BLaER1 treated with 17β-estradiol and CSF1 and Interleukin-3, amounts not matched to agents 10 nM and 100 nM (cell line): ENCODE measurements at regions not wholly inside any gene's neighbourhood (a gene's known extent, or its start where the extent isn't known, plus 50 kb on each side); places are given as distances from the start of the nearest gene placed in this dataset.

Experiments used
- H3K27ac ChIP-seq, 11 experiments: shearing (Covaris generic); formaldehyde crosslinking; 2 replicates each; pipeline ENCODE4 v1.8.1; 2022
- H3K27me3 ChIP-seq, 11 experiments: shearing (Covaris generic); formaldehyde crosslinking; 2 replicates each; pipeline ENCODE4 v1.8.1; 2022
- H3K36me3 ChIP-seq, 11 experiments: shearing (Covaris generic); formaldehyde crosslinking; 2 replicates each; pipeline ENCODE4 v1.8.1; 2022
- H3K4me1 ChIP-seq, 10 experiments: shearing (Covaris generic); formaldehyde crosslinking; 2 replicates each; pipeline ENCODE4 v1.8.1; 2022
- H3K4me2 ChIP-seq, 11 experiments: shearing (Covaris generic); formaldehyde crosslinking; 2 replicates each; pipeline ENCODE4 v1.8.1; 2022
- H3K4me3 ChIP-seq, 10 experiments: shearing (Covaris generic); formaldehyde crosslinking; 2 replicates each; pipeline ENCODE4 v1.8.1; 2022
- H3K9ac ChIP-seq, 11 experiments: shearing (Covaris generic); formaldehyde crosslinking; 2 replicates each; pipeline ENCODE4 v1.8.1; 2022
- H3K9me3 ChIP-seq, 11 experiments: shearing (Covaris generic); formaldehyde crosslinking; replicated peaks in 1 of 11; 2 replicates each; pipeline ENCODE4 v1.8.1; 2022
- H4K20me1 ChIP-seq, 11 experiments: shearing (Covaris generic); formaldehyde crosslinking; 2 replicates each; pipeline ENCODE4 v1.8.1; 2022
- Cebpa-rat ChIP-seq, 11 experiments: shearing (Covaris generic); IDR thresholded peaks; 2 replicates each; pipeline ENCODE4 v1.8.1; 2022

- Histone ChIP-seq H3K27ac (no peak overlapping the region), H4K20me1 (no peaks in the 10 kb centered on the region), H3K36me3 (no peaks in the 10 kb centered on the region), H3K4me1 (no peaks in the 10 kb centered on the region), H3K4me2 (no peak overlapping the region), H3K27me3 (no peaks in the 10 kb centered on the region), H3K9ac (no peak overlapping the region), H3K9me3 (no peaks in the 10 kb centered on the region), H3K4me3 (no peak overlapping the region)
- TF ChIP-seq Cebpa-rat (IDR thresholded peaks at IDR 0.05), result no peak
These were observed 299.2 kb upstream of the DACH1 start for GRCh38 chr13:72166102-72166650.

- no peaks in the 10 kb centered on the region for H4K20me1 ChIP-seq
- no peak for TF ChIP-seq Cebpa-rat (IDR thresholded peaks at IDR 0.05)
These were observed 298.3 kb upstream of the DACH1 start for GRCh38 chr13:72165276-72165675.

DNA sequence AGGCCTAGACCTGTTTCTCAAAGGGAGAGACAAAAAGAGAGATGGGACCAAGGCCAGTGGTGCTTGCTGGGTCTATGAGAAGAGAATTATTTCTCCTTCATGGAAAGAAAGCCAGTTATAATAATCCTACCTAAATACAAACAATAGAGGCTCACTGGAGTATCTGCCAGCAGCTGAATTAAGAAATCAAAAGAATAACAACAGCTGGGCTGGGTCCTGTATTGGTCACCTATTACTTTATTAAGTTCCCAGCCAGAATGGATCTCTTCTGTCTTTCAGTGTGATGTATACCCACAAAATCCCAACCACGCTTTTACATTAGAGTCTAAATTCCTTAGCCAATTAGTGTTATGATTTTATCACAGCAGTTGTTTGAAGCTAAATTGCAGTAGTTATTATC, 297.8 kb upstream of the DACH1 start:
- Histone ChIP-seq H3K27ac (no peak overlapping the region), H3K9me3 (no peaks in the 10 kb centered on the region), H4K20me1 (no peaks in the 10 kb centered on the region), H3K4me2 (no peak overlapping the region), H3K36me3 (no peaks in the 10 kb centered on the region), H3K9ac (no peak overlapping the region), H3K4me3 (no peak overlapping the region), H3K4me1 (no peaks in the 10 kb centered on the region), H3K27me3 (no peaks in the 10 kb centered on the region)
- TF ChIP-seq Cebpa-rat (IDR thresholded peaks at IDR 0.05), result no peak

More at GRCh38 chr13:72165276-72165675, 298.3 kb upstream of the DACH1 start:
- Histone ChIP-seq H3K27me3 (no peaks in the 10 kb centered on the region), H3K4me3 (no peak overlapping the region), H3K36me3 (no peaks in the 10 kb centered on the region), H3K4me1 (no peaks in the 10 kb centered on the region), H3K9ac (no peak overlapping the region), H3K27ac (no peak overlapping the region), H3K4me2 (no peak overlapping the region), H3K9me3 (no peaks in the 10 kb centered on the region)

GRCh38 chr13:72163678-72164077, 296.7 kb upstream of the DACH1 start:
- Histone ChIP-seq H3K4me3 (no peak overlapping the region), H3K36me3 (no peaks in the 10 kb centered on the region), H3K9ac (no peak overlapping the region), H3K27me3 (no peaks in the 10 kb centered on the region), H4K20me1 (no peaks in the 10 kb centered on the region), H3K4me1 (no peaks in the 10 kb centered on the region), H3K4me2 (no peak overlapping the region), H3K9me3 (no peaks in the 10 kb centered on the region), H3K27ac (no peak overlapping the region)
- no peak for TF ChIP-seq Cebpa-rat (IDR thresholded peaks at IDR 0.05)

GRCh38 chr13:72160977-72161376, 294.0 kb upstream of the DACH1 start:
- Histone ChIP-seq H3K27me3 (no peaks in the 10 kb centered on the region), H3K4me3 (no peak overlapping the region), H3K4me2 (no peak overlapping the region), H3K4me1 (no peaks in the 10 kb centered on the region), H3K27ac (no peak overlapping the region), H3K9me3 (no peaks in the 10 kb centered on the region), H4K20me1 (no peaks in the 10 kb centered on the region), H3K9ac (no peak overlapping the region), H3K36me3 (no peaks in the 10 kb centered on the region)
- TF ChIP-seq Cebpa-rat (IDR thresholded peaks at IDR 0.05), result no peak

GRCh38 chr13:72156760-72157159, 289.8 kb upstream of the DACH1 start:
- no peaks in the 10 kb centered on the region for H3K27me3 ChIP-seq

GRCh38 chr13:72153272-72153671, 286.3 kb upstream of the DACH1 start:
- Histone ChIP-seq H3K4me3 (no peak overlapping the region), H3K4me1 (no peaks in the 10 kb centered on the region), H3K9ac (no peak overlapping the region), H3K27ac (no peak overlapping the region), H3K9me3 (no peaks in the 10 kb centered on the region), H4K20me1 (no peaks in the 10 kb centered on the region), H3K27me3 (no peaks in the 10 kb centered on the region), H3K4me2 (no peak overlapping the region), H3K36me3 (no peaks in the 10 kb centered on the region)
- TF ChIP-seq Cebpa-rat (IDR thresholded peaks at IDR 0.05), result no peak

More at GRCh38 chr13:72156760-72157159, 289.8 kb upstream of the DACH1 start:
- Histone ChIP-seq H3K4me1 (no peaks in the 10 kb centered on the region), H3K9ac (no peak overlapping the region), H4K20me1 (no peaks in the 10 kb centered on the region), H3K36me3 (no peaks in the 10 kb centered on the region), H3K4me3 (no peak overlapping the region), H3K4me2 (no peak overlapping the region), H3K9me3 (no peaks in the 10 kb centered on the region), H3K27ac (no peak overlapping the region)
- no peak for TF ChIP-seq Cebpa-rat (IDR thresholded peaks at IDR 0.05)

- H3K36me3 ChIP-seq, result no peaks in the 10 kb centered on the region
- no peaks in the 10 kb centered on the region for H3K9me3 ChIP-seq
- no peaks in the 10 kb centered on the region for H3K4me1 ChIP-seq
- no peak overlapping the region for H3K27ac ChIP-seq
- no peaks in the 10 kb centered on the region for H4K20me1 ChIP-seq
- H3K4me3 ChIP-seq, result no peak overlapping the region
- H3K9ac ChIP-seq, result no peak overlapping the region
- no peak overlapping the region for H3K4me2 ChIP-seq
- H3K27me3 ChIP-seq, result no peaks in the 10 kb centered on the region
- no peak for TF ChIP-seq Cebpa-rat (IDR thresholded peaks at IDR 0.05)
These were observed 284.2 kb upstream of the DACH1 start for GRCh38 chr13:72151241-72151640.

DNA sequence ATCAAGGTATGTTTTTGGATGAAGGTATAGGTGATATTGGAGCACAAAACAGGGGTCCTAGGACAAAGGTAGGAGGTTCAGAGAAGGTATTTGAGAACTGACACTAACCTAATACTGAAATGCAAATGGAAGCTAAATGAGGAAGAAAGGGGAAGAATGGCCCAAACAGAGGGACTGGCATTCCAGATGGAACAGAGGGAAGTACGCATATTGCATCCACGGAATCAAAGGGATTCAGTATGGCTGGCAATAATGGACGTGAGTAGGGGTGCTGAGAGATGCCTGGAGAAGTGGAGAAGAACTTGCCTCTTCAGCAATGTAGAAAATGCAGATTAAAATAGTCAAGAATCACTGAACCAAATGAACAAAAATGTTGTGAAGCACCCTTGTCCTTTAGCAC, 283.5 kb upstream of the DACH1 start:
- Histone ChIP-seq H3K4me3 (no peak overlapping the region), H3K4me2 (no peak overlapping the region), H3K27ac (no peak overlapping the region), H3K9me3 (no peaks in the 10 kb centered on the region), H3K36me3 (no peaks in the 10 kb centered on the region), H3K4me1 (no peaks in the 10 kb centered on the region), H4K20me1 (no peaks in the 10 kb centered on the region), H3K9ac (no peak overlapping the region), H3K27me3 (no peaks in the 10 kb centered on the region)
- no peak for TF ChIP-seq Cebpa-rat (IDR thresholded peaks at IDR 0.05)

- no peaks in the 10 kb centered on the region for H4K20me1 ChIP-seq
- H3K4me2 ChIP-seq, result no peak overlapping the region
- no peak overlapping the region for H3K9ac ChIP-seq
- no peaks in the 10 kb centered on the region for H3K9me3 ChIP-seq
- no peak overlapping the region for H3K27ac ChIP-seq
- TF ChIP-seq Cebpa-rat (IDR thresholded peaks at IDR 0.05), result no peak
- no peak overlapping the region for H3K4me3 ChIP-seq
- H3K36me3 ChIP-seq, result no peaks in the 10 kb centered on the region
- no peaks in the 10 kb centered on the region for H3K27me3 ChIP-seq
- no peaks in the 10 kb centered on the region for H3K4me1 ChIP-seq
These were observed 282.7 kb upstream of the DACH1 start for GRCh38 chr13:72149701-72150100.
